NCI-H446 treated with DMSO at 0.1 percent for 48 hours (cell line): ENCODE measurements at regions not wholly inside any gene's neighbourhood (a gene's known extent, or its start where the extent isn't known, plus 50 kb on each side); places are given as distances from the start of the nearest gene placed in this dataset.
"Not testable (repeated sequence)": the region's sequence is repeated elsewhere in the genome, so short reads cannot be mapped to it uniquely, and the experiment has no call there.

Source experiments
- DNase-seq: peaks from one replicate; lab custom pipeline; 2025; lab: John Stamatoyannopoulos, UW

DNA sequence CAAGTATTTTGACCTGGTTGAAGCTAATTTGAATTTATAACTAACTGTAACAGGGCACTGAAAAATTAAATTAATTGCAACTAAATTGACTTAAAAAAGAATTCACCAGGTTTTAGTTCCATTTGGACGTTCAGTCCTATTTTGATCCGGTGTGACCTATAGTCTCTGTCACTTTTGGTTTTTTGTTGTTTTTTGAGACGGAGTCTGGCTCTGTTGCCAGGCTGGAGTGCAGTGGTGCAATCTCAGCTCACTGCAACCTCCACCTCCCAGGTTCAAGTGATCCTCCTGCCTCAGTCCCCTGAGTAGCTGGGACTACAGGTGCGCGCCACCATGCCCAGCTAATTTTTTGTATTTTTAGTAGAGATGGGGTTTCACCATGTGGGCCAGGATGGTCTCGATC lies 91.2 kb downstream of the GADD45G start:
- DNase-seq: not testable (repeated sequence)

DNA sequence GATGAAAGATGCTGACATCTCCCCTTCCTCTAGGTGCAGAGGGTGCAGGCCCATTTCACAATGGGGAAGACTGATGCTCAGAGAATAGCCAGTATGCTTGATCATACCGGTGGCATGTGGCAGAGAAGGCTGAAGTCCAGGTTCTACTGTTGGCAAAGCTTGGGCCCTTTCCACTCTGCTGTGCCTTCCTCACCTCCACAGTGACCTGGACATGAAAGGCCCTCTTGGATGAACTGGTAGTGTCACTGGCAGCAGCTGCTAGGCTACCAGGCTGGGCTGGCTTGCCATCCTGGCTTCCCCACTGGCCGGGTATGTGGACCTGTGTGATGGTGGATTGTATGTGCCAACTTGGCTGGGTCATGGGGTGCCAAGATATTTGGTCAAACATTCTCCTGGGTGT lies 92.0 kb downstream of the GADD45G start:
- DNase-seq: no peak

DNA sequence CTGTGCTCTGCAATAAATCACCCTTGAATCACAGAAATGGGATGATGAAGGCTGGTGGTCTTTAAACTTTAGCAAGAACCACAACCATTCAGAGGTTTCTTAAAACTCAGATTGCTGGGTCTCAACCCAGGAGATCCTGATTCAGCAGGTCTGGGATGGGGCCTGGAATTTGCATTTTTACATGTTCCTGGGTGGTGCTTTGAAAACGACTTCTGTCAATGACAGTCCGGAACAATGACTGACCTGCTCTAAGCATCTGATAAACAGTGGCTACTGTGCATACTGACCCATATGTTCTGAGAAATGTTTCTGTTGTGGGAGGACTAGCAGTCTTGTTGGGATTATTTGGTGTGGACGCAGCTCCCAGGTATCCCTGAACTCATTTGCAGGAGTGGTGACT lies 92.7 kb downstream of the GADD45G start:
- DNase-seq: no peak

DNA sequence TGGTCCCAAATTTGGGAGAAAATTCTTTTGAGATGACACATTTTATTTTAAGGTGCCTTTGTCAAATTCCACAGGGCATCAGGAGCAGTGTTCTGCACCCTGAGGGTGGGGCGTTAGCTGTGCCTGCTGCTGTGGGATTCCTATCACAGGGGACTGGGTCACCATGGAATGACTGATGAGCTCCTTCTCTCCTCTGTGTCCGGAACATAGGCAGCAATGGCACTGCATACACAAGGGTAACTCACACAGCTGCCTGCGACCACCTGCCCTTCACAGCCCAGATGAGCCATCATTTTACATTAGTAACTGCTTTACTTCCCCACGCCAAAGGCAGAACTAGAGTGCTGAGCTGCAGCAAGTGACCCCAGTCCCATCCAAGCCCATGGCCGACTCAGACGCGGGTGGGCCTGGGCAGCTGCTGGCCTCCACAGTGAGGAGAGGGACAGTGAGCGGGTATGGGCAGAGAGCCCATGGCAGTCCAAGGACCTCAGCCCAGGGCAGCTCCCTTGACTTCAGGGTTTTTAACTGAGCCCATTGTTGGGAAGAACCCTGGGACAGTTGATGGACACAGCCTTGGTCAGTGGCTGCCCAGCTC lies 93.7 kb downstream of the GADD45G start:
- no peak for DNase-seq

DNA sequence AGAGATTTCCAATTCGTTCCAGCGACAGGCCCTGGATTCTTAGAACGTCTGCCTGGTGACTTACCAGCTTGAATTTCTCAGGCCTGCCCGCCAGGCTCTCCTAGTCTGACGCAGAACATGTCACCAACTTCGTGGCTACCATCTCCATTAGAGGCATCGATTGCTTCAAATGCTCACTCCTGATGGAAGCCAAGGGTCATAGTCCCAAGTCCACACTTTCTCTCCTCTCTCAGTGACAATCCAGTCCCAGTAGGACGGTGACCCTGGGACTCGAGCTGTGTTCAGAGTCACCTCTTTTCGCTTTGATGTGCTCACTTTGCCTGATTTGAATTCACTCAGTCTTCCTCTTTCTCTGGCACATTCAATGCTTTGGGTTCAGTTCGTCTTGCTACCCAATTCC lies 94.8 kb downstream of the GADD45G start:
- no peak for DNase-seq

DNA sequence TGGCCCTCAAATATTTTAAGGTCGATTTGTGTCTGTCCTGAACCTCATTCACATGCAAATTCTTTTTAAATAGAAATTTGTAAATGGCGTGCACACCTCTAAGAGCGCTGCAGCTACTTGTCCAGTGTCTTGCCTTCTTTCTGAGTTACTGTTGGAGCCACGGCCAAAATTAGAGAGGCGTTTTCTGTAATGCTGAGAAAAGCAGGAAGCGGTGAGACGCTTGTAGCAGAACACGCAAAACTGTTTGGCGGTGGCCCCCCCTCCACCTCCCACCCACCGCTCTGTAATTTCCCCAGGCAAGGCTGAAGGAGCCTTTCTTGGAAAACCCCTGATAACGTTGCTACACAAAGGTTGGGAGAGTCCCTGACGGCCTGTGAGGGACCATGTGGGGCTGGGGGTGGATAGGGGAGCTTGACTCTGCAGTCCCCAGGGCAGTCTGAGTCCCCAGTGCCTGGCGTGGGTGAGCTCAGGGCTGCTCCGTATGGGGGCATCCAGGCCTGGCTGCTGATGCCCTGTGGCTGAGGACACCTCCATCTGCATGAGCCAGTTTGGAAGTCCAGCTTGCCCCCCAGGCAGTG lies 96.5 kb downstream of the GADD45G start:
- DNase-seq: no peak

DNA sequence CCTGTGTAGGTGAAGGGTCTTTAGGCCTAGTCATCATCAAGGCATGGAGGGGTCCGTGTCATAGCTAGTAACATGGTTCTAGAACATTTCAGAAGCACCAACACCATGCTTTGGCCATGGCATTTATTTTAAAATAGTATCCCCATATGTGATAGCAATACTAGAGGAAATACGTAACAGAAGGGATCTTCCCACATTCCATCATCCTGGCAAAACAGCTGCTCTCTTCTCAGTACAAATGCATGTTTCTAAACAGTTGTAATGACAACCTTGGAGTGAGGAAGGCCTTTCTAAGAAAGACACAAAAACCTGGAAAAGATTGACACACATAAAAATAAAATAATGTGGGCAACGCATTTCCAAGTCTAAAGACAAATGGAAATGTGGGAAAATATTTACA lies 97.6 kb downstream of the GADD45G start:
- no peak for DNase-seq

DNA sequence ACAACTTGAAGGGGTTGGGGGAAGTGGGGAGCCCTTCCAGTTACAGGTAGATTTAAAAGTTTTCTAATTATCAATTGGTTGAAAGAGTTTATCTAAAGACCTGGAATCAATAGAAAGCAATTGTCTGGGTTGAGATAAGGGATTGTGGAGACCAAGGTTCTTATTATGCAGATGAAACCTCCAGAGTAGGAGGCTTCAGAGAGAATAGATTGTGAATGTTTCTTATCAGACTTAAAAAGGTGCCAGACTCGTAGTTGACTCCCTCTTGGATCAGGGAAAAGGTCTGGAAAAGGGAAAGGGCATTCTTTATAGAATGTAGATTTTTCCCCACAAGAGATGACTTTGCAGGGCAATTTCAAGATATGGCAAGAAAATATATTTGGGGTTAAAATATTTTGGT lies 100.8 kb downstream of the GADD45G start:
- DNase-seq: no peak

DNA sequence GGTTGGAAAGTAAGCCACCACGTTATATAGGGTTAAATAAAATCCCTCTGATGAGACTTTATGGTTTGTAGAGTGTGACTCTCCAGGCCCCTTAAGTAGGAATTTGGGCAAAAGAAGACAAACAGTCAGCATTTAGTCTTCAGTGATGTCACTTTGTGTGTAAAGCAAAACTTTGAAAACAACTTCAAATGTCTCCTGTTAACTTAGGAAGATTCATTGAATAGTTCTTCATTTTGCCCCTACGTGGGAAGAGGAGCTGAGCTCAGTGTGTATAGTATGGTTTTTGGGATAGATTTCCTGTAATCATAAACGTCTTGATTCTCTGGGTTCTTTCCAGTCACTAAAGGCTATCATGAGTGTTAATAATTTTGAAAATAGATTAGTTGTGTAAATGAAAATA lies 101.3 kb downstream of the GADD45G start:
- no peak for DNase-seq

DNA sequence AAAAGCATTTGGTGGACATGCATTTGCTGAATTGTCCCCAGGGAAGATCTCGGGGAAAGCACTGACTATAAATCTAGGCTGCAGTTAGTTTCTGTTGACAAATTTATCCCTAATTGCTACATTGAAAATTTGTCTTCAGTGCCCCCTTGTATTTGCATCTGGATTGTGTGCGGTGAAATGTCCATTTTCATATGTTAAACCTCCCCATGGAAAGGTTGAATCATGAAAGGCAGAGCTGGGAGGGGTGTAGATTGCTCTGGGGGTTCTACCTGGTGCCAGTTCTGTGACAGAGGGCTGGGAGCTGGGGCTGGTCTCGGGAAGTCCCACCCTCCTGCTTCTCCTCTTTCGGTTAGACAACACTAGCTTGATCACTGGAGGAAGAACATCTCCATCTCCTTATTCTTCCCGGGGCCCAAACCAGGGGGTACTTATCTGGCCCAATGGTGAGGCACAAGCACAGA lies 101.9 kb downstream of the GADD45G start:
- no peak for DNase-seq

DNA sequence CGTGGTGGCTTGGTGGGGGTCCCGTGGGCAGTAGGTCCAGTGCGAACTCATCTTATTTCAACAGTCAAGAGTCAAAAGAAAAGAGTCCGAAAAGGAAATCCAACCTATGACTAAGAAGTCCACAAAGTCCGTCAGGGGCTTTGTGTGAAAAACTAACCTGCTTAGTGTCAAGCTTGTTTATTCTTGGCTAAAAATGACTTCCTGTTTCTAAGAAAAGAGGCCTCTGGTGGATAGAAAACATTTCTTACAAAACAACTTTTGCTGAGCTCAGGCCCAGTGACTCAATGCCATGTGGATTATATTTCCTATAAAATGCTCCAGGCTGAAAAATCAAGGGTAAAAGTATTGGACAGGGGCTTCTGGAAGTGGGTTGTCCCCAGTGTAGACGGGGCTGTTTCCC lies 105.9 kb downstream of the GADD45G start:
- DNase-seq: no peak

DNA sequence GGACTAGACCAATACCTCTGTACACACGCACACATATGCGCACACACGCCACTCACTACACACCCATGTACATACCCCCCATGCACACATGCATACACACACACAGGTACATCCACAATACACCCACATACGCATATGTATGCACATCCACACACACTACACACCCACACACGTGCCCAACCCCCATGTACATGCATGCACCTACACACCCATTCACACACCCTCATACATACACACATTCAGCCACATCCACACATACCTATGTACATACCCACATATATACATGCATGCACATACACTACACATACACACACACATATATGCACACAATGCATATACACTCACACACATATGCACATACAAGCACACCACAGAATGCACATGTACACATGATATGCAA lies 107.1 kb downstream of the GADD45G start:
- DNase-seq: no peak

DNA sequence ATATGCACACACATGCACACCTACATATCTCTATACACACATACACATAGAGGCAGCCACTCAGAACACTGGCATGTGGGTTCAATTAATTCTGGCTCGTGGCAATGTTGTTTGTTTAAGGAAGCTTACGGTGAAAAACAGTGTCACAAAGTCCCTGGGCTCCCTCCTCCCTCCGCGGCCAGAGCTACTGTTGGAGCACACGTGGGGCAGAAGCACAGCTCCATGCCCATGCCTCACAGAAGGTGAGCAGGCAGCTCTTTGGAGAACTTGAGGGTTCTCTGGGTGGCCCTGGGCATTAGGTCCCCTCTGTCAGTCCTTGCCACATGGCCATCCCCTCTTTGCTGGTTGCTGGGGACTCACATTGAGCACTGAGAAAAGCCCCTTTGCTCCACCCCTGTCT lies 107.5 kb downstream of the GADD45G start:
- no peak for DNase-seq

DNA sequence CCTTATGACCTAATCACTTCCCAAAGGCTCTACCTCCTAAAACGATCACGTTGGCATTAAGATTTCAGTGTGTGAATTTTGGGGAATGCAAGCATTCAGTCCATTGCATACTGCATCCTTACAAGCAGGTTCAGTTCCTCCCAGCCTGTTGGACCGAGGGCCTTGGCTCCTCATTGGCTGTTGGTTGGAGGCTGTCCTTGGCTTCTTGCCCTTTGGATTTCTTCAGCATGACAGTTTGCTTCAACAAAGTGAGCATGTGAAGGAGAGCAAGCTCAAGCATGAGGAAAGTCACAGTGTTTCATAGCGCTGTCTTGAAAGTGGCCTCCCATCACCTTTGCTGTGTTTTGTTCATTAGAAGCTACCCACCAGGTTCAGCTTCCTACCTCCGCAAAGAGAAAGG lies 109.5 kb downstream of the GADD45G start:
- DNase-seq: peak; percentile 1

DNA sequence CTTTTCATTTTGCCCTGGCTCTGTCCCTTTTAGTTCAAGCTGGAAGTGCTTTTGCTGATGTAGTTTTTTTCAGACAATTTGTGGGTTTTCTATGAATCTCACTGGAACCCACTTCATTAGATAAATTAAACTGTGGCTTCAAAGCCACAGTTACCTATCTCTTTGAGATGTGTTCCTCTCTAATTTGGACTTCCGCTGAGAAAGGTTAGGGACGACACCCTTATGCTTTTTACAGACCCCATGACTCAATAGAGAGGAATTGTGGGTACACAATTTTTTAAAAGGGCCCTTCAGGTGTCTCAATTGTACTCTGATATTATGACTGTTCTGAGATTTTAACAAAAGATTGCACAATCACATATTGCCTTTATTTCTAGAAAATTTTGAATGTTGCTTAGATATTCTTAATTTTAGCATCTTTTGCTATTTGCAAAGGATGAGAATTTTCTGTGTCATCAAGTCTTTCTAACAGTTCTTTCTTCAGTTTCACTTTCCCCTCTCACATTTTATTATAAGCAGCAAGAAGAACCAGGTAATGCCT lies 110.6 kb downstream of the GADD45G start:
- DNase-seq: no peak

DNA sequence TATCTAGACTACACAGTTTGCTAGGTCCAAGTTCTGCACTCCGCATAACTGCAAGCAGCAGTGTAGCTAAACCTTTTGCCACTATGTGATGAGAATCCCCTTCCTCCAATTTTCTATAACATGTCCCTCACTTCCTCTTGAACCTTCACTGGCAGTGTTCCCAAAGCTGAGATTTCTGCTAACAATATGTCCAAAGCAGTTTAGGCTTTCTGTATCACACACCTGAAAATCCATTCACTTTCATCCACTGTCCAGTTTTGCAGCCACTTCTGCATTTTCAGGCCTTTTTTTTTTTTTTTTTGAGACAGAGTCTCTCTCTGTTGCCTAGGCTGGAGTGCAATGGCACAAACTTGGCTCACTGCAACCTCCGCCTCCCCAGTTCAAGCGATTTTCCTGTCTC lies 111.1 kb downstream of the GADD45G start:
- DNase-seq: no peak

DNA sequence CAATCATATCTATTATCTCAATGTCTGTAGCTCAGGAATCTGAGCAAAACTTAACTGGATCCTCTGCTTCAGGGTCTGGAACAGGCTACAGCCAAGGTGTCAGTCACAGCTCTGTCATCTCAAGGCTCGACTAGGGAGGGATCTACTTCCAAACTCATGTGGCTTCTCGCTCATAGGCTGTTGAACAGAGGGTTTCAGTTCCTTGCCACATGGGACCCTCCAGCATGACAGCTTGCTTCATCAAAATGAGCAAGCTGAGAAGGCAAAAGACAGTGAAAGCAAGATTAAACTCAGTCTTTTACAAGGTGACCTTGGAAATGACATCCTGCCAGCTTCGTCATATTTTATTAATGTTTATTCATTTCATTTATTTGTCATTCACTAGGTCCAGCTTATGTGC lies 111.7 kb downstream of the GADD45G start:
- no peak for DNase-seq

DNA sequence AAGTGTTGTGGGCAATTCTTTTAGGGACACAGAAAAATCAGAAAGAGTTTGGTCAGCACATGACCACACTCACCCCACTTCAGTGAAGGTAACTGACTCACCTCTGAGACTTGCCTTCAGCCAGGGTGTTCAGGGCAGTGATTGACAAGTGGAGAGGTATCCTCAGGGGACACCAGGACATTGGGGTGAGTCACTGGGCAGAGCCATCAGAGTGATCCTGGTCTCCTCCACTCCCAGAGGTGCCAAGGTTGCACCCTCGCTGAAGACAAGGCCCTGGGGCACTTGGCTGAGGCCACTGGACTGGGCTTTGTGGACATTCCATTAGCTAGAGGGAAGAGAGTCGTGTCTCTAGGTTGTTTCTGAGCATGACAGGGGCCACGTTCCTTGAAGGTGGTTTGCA lies 113.4 kb downstream of the GADD45G start:
- no peak for DNase-seq

DNA sequence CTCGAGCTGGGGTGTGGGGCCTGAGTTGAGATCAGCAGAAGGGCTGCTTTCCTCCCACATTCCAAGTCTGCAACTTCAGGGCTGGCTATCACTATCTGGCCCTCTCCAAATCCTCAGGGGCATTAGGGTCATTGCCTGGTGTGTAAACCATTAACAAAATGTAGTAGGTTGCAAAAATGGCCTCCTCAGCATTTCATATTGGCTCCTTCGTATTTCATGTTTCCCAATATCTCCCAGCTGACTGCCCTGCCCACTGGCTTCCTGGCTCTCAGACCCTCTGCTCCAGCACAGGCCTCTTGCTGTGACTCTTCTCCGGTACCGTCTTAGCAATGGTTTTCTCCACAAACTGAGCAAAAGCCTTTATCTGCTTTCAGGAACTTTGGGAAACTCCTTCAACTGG lies 113.8 kb downstream of the GADD45G start:
- no peak for DNase-seq

DNA sequence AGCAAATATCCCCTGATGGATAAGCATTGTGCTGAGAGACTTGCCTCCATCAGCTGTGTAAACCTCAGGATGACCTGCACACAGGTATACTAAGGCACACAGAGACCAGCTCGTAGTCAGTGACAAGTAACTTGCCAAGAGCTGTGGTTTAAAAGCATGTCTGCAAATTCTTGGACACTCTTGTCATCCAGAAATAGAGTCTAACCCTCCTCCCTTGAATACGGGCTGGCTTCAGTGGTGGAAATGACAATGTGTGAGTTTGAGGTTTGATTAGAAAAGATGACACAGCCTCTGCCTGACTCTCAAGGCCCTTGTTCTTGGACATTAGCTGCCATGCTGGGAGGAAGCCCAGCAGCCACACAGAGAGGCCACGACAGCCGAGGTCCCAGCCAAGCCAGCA lies 114.4 kb downstream of the GADD45G start:
- no peak for DNase-seq

DNA sequence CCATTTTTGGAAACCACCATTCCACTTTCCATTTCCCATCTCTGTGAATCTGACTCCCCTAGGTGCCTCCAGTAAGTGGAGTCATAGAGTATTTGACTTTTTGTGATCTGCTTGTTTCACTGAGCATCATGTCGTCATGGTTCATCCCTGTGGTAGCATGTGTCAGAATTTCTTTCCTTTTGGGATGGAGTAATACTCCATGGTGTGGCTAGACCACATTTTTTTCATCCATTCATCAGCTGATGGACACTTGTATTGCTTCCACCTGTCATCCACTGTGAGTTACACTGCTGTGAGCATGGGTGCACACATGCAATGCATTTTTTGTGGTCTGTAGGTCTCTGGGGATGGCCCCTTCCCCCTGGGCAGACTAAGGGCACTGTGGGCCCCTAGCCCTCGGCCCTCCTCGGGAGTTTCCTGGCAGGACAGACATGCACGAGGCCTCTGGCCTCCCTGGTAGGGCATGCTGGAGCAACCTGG lies 115.9 kb downstream of the GADD45G start:
- no peak for DNase-seq

DNA sequence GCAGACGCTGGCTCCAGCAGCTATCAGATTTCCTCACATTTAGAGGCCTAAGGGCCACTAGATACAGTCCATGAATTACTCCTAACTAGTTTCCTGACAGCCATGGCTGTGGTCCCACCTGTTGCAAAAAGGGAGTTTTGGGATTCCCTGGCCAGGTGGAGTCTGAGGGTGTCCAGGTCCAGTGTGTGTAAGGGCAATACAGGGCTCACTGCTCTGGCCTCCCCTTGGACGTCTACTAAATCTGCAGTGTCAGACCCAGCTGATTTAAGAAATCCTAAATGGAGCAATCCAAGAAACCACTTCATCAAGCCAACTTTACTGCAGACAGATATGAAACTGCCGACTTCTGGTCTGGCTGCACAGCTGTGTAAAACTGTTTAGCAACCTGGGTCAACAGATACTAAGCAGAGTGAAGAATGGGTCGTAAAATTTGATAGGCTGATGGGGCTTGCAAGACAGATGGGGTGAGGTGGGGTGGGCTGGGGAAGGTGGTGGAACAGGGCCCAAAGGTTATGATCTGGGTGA lies 116.4 kb downstream of the GADD45G start:
- no peak for DNase-seq

DNA sequence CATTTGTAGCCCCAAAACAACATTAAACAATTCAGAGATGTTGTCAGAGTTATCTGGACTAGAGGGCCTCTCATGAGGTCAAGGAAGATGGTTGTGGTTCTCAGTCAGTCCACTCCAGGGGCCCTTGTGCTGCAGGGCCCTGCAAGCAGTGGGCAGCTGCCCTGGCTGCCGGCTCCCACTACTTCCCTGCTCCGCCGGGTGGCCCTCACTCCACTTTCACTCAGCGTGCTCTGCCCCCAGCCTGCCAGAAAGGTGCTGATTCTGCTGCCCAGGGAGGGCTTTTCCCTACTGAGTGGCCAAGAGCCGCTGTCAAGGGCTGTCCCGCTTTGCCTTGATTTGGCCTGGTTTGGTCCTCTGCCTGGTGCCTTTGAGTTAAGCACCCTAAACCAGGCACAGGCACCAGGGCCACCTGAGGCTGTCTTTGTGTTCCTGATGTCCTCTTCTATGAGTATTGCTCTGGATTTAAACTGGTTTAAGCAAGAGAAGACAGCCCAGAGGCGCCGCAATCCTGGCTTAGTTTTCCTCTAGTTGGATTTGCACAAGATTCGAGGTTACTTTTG lies 117.2 kb downstream of the GADD45G start:
- DNase-seq: no peak
